AG04449 (cell line): ENCODE measurements at regions not wholly inside any gene's neighbourhood (a gene's known extent, or its start where the extent isn't known, plus 50 kb on each side); places are given as distances from the start of the nearest gene placed in this dataset.

Source experiments
- CTCF ChIA-PET: fragments of 350-600 bp; formaldehyde crosslinking; extraction: SDS; loops from one replicate; lab custom pipeline; 2021; ENCODE audit warnings: antibody characterized with exemption; lab: Yijun Ruan, JAX
- POLR2A ChIA-PET: fragments of 400-600, 350-600 bp; formaldehyde crosslinking; extraction: SDS; loops from one replicate; lab custom pipeline; 2020; ENCODE audit warnings: antibody characterized with exemption, inconsistent platforms; lab: Yijun Ruan, JAX
- DNase-seq: peaks from one replicate; pipeline ENCODE4 v3.0.0-alpha.2; 2010; ENCODE audit warnings: low read depth, low spot score
- H3K4me3 ChIP-seq: 2 replicates; pipeline ENCODE4 v1.5.1; 2011; ENCODE audit warnings: low read depth, mild to moderate bottlenecking, control low read depth, low read length
- TF ChIP-seq, protein P1 (sequence below): IDR thresholded peaks from one replicate; pipeline ENCODE4 v1.5.1; 2011; ENCODE audit warnings: mild to moderate bottlenecking, moderate library complexity, low read length, control low read depth, inconsistent platforms; ENCODE audit not compliant: insufficient read depth; ENCODE audit errors: missing control alignments

DNA sequence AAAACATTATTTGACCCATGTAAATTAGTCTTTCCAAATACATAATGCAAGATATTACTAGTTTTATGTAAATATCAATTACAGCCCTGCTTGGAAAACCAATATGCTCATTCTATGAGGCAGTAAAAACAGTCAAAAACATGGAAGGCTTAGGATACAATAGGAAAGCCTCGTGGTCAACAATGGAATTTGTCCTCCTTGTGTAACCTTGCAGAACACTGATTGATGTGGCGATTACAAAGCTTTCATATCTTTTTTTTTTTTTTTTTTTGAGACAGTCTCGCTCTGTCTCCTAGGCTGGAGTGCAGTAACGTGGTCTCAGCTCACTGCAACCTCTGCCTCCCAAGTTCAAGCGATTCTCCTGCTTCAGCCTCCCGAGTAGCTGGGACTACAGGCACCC lies 157.3 kb upstream of the BET1 start:
- ChIA-PET CTCF (no interaction called here), POLR2A (no interaction called here)
- TF ChIP-seq, protein P1, sequence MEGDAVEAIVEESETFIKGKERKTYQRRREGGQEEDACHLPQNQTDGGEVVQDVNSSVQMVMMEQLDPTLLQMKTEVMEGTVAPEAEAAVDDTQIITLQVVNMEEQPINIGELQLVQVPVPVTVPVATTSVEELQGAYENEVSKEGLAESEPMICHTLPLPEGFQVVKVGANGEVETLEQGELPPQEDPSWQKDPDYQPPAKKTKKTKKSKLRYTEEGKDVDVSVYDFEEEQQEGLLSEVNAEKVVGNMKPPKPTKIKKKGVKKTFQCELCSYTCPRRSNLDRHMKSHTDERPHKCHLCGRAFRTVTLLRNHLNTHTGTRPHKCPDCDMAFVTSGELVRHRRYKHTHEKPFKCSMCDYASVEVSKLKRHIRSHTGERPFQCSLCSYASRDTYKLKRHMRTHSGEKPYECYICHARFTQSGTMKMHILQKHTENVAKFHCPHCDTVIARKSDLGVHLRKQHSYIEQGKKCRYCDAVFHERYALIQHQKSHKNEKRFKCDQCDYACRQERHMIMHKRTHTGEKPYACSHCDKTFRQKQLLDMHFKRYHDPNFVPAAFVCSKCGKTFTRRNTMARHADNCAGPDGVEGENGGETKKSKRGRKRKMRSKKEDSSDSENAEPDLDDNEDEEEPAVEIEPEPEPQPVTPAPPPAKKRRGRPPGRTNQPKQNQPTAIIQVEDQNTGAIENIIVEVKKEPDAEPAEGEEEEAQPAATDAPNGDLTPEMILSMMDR = no peak
- no peak for DNase-seq
- H3K4me3 ChIP-seq = no peak overlapping the region

DNA sequence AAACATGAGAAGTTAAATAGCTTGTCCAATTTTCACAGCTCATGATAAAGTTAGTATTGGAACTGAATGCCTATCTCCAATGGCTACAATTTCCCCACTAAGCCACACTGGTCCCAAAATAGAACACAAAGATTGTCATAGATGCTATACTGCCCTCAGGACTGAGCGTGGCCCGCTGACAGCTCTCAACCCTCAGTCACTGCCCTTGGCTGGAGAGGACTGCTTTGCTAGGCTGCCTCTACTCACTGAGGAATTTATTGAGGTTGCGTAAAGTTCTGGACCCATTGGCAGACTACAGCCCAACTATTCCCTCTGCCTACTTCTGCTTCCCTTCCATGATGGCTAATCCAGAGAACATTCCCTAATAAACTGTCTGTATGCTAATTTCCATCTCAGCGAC lies 165.5 kb upstream of the BET1 start:
- ChIA-PET CTCF (interaction anchor here (1.2 kb wide), 1 partner anchor 14 kb away, joined by 3 read pairs; no protein-coding TSS in a partner anchor), POLR2A (interaction anchor here (0.7 kb wide), 1 partner anchor 82 kb away, joined by 3 read pairs; no protein-coding TSS in a partner anchor)
- no peak overlapping the region for H3K4me3 ChIP-seq
- DNase-seq = no peak
- TF ChIP-seq, protein P1 = no peak

DNA sequence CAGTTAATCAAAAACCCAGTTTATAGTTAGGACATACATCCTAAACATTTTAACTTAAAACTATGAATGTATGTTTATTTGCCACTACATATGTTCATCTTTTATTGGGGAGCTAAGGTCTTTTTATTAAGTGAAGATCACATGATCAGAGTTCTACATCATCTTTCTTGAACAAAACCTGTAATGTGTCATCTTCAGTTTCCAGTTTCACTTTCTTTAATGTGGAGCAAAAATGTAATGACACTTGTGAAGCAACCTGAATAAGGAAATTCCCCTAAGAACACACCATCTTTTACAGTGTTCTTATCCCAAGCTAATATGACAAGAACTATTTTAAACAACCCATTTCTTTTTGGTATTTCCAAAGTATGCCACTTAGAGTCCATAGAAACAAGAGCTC lies 166.7 kb upstream of the BET1 start:
- H3K4me3 ChIP-seq = no peak overlapping the region
- POLR2A ChIA-PET = no interaction called here
- CTCF ChIA-PET = no interaction called here
- DNase-seq = no peak
- TF ChIP-seq, protein P1 = no peak

DNA sequence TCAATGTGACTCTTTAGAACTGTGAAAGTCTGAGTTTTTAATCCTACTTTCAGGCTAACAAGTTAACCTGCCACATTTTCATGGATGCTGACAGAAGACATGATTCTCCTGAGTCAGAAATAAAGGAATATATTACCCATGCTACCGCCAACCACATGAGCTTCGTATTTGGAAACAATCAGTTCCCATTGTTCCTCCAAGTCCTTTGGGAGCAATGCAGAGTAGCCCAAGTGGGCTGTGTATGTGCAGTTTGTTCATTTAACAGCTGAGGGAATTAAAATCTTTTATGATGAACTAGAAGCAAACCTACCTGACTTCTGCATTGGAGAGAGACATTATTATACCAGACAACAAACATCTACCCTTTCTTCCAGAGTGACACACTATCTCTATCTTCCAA lies 169.3 kb upstream of the BET1 start:
- DNase-seq = no peak
- POLR2A ChIA-PET = no interaction called here
- TF ChIP-seq, protein P1 = no peak
- H3K4me3 ChIP-seq = no peak overlapping the region
- CTCF ChIA-PET = no interaction called here

DNA sequence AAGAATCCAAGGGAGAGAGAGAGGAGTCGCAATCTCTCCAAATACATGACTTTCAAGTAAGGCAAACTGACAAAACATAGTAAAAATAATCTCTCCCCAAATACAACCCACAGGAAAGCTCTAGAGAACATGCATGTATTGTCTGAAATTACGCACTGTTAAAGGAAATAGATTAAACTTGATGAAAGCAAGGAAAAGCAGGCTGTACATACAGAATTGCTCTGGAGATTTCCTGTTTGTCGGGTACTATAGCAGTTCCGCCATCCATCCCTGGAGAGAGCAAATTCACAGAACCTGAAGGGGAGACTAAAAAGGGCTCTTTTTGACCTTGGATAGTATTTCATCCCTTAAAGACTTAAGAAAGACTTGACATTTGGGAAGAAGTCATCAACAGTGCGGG lies 170.2 kb upstream of the BET1 start:
- DNase-seq = no peak
- ChIA-PET POLR2A (no interaction called here), CTCF (no interaction called here)
- TF ChIP-seq, protein P1 = no peak
- H3K4me3 ChIP-seq = no peak overlapping the region

DNA sequence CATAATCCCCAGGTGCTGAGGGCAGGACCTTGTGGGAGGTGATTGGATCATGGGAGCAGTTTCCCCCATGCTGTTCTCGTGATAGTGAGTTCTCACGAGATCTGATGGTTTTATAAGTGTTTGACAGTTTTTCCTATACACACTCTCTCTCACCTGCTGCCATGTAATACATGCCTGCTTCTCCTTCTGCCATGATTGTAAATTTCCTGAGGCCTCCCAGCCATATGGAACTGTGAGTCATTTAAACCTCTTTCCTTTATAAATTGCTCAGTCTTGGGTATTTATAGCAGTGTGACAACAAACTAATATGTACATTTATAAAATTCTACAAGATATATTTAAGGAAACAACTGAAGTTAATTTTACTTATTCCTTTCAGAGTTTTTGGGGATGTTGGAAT lies 170.8 kb upstream of the BET1 start:
- POLR2A ChIA-PET = no interaction called here
- CTCF ChIA-PET = interaction anchor here (0.8 kb wide), 1 partner anchor 285 kb away, joined by 3 read pairs; no protein-coding TSS in a partner anchor
- TF ChIP-seq, protein P1 = no peak
- H3K4me3 ChIP-seq = no peak overlapping the region
- no peak for DNase-seq
